Ishikawa (cell line): ENCODE measurements at regions not wholly inside any gene's neighbourhood (a gene's known extent, or its start where the extent isn't known, plus 50 kb on each side); places are given as distances from the start of the nearest gene placed in this dataset.

Experiments
- EGR1 ChIP-seq: IDR thresholded peaks from 2 replicates; pipeline ENCODE4 v1.6.1; 2012
- EP300 ChIP-seq: IDR thresholded peaks from 2 replicates; pipeline ENCODE4 v1.6.1; 2012; ENCODE audit warnings: borderline replicate concordance
- REST ChIP-seq: IDR thresholded peaks from 2 replicates; pipeline ENCODE4 v1.6.1; 2012; ENCODE audit warnings: low read depth, mild to moderate bottlenecking
- USF1 ChIP-seq: IDR thresholded peaks from 2 replicates; pipeline ENCODE4 v1.6.1; 2012
- YY1 ChIP-seq: IDR thresholded peaks from 2 replicates; pipeline ENCODE4 v1.6.1; 2012; ENCODE audit warnings: low read depth

DNA sequence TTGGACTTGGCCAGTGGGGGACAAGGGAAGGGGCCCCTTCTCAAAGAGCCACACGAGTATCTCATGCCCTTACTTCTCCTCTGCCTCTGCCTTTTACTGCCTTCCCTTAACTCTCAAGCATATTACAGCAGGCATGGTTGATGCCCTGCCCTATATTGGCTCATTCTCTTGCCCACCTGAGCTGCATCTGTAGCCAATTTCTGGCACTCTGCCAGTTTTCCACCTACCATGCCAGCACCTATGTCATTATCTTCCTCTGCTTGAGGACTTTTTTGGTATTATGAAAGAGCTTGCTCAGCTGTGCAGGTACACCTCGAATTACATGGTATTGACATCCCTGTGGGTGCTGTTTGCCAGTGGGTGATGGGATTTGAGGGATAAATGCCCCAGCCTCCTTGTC is 181.8 kb downstream of the OXSM start:
- no peak for TF ChIP-seq EP300
- TF ChIP-seq REST = no peak
- TF ChIP-seq USF1 = no peak
- no peak for TF ChIP-seq EGR1
- no peak for TF ChIP-seq YY1
